ENCODE measurements at regions not wholly inside any gene's neighbourhood (a gene's known extent, or its start where the extent isn't known, plus 50 kb on each side); places are given as distances from the start of the nearest gene placed in this dataset.

DNA sequence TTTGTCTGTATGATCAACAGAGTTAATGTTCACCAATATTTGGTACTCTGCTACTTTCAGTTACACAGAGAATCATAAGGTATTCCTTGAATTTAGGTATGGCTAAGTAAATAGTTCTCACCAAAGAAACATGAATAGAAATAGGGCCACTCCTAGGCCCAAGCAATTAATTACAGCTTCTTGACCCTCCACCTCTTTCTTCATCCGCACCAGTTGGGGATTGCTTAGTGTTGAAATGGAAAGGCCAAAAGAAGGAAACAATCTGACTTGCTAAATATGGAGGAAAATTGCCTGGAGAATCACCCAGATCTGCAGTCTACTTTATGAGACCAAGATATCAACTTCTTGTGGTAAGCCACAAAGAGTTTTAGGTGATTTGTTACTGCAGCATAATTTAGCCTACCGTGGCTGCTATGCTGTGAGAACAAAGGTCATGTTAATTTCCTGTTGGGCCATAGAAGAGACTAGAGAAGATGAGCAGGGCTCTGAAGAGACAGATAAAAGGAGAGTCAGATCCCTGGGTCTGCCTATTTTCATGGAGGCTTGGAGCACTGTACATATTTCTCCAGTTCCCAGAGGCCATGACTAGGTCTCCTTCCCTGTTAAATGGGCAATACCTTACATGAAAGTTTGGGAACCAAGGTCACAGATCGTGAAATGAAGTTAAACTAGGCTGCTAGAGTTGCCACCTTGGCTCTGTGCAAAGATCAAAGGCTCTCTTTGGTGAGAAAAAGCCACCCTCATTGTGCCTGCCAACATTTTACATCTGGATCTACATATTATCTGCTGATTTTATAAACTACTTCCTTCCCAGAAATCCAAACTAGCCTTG, 93.3 kb upstream of the GDF10 start:
- Histone ChIP-seq H3K27ac (no peak overlapping the region), H3K9me3 (replicated peaks in 1 of 3) (no peaks in the 10 kb centered on the region), H3K4me1 (replicated peaks in 1 of 2) (no peaks in the 10 kb centered on the region), H3K4me3 (no peak overlapping the region), H3K27me3 (no peaks in the 10 kb centered on the region), H3K36me3 (replicated peaks in 1 of 2) (no peaks in the 10 kb centered on the region)
- DNase-seq: no peak
- intact Hi-C loops (cut with DNase I): no loop called here
- no peak for TF ChIP-seq POLR2A (IDR thresholded peaks at IDR 0.05)
- TF ChIP-seq, protein P1, sequence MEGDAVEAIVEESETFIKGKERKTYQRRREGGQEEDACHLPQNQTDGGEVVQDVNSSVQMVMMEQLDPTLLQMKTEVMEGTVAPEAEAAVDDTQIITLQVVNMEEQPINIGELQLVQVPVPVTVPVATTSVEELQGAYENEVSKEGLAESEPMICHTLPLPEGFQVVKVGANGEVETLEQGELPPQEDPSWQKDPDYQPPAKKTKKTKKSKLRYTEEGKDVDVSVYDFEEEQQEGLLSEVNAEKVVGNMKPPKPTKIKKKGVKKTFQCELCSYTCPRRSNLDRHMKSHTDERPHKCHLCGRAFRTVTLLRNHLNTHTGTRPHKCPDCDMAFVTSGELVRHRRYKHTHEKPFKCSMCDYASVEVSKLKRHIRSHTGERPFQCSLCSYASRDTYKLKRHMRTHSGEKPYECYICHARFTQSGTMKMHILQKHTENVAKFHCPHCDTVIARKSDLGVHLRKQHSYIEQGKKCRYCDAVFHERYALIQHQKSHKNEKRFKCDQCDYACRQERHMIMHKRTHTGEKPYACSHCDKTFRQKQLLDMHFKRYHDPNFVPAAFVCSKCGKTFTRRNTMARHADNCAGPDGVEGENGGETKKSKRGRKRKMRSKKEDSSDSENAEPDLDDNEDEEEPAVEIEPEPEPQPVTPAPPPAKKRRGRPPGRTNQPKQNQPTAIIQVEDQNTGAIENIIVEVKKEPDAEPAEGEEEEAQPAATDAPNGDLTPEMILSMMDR (IDR thresholded peaks at IDR 0.05): no peak
- WGBS, 4 donors: 63 to 67% (median 66%) methylated on average over 3 of the region's 3 CpGs

DNA sequence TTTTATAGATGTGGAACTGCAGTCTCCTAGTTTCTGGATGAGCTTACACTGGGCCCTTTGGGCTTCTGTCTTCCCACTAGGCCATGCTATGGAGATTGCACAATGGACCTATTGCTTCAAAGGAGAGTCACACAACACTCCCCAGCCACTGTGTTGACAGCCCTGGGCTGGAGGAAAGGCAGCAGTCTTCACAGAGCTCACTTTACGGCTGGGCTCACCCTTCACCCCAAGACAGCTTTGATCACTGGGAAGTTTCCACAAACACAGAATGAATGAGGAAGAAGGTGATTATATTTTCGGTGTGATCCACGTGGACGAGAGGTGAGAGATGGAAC, 92.7 kb upstream of the GDF10 start:
- Histone ChIP-seq H3K4me3 (no peak overlapping the region), H3K36me3 (replicated peaks in 1 of 2) (no peaks in the 10 kb centered on the region), H3K27me3 (no peaks in the 10 kb centered on the region), H3K9me3 (replicated peaks in 1 of 3) (no peaks in the 10 kb centered on the region), H3K27ac (no peak overlapping the region), H3K4me1 (replicated peaks in 1 of 2) (no peaks in the 10 kb centered on the region)
- DNase-seq: no peak
- TF ChIP-seq, protein P1 (IDR thresholded peaks at IDR 0.05): no peak
- no peak for TF ChIP-seq POLR2A (IDR thresholded peaks at IDR 0.05)
- intact Hi-C loops (cut with DNase I): no loop called here
- 75 to 85% (median 79%) methylated on average over 4 of the region's 4 CpGs for WGBS, 4 donors

DNA sequence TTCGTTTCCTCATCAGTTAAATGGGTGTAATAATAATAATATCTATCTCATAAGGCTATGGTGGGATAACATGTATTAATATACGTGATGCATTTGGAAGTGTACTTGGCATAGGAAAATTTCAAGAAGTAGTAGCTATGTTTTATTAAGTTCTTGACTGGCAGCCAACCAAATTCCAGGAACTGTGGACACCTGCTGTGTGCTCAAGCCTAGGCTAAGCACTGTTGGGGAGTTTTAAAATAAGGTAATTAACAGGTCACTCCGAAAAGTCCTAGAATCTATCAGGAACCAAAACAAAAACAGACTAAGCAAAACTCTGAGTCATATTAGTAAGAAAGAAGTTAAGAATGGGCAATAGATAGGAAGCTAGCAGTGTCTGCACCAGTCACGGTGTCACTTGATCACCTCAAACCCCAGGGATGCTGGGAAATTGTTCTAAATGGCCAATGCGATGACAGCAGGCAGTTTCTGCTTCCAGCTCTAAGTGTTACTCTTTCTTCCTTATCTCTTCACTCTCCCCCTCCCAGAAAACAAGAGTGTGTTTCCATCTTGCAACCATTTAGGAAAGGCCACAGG, 92.0 kb upstream of the GDF10 start:
- Histone ChIP-seq H3K4me3 (no peak overlapping the region), H3K27ac (no peak overlapping the region), H3K4me1 (replicated peaks in 1 of 2) (no peaks in the 10 kb centered on the region), H3K9me3 (replicated peaks in 1 of 3) (no peaks in the 10 kb centered on the region), H3K36me3 (replicated peaks in 1 of 2) (no peaks in the 10 kb centered on the region), H3K27me3 (no peaks in the 10 kb centered on the region)
- intact Hi-C loops (cut with DNase I): no loop called here
- TF ChIP-seq, protein P1 (IDR thresholded peaks at IDR 0.05): no peak
- no peak for TF ChIP-seq POLR2A (IDR thresholded peaks at IDR 0.05)
- no peak for DNase-seq
- WGBS, 4 donors: 77 to 87% (median 83%) methylated on average over 5 of the region's 5 CpGs

DNA sequence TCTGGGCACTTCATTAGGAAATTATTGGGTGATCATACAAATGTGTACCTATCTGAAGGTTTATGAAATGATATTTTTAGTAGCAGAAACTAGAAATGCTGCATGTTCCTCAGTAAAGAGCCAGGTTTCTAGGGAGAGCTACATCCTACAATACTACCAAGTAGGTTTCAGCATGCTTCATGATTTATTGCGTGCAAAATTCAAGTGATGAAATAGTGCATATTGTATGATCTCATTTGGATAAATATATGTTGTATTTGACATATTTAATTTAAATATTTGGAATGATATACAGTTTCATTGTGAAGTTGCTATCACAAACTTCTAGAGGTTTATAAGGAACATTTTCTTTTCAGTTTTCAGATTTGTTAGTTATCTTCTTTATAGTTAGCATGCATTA, 90.5 kb upstream of the GDF10 start:
- Histone ChIP-seq H3K36me3 (replicated peaks in 1 of 2) (no peaks in the 10 kb centered on the region), H3K4me3 (no peak overlapping the region), H3K27ac (no peak overlapping the region), H3K9me3 (replicated peaks in 1 of 3) (no peaks in the 10 kb centered on the region), H3K4me1 (replicated peaks in 1 of 2) (no peaks in the 10 kb centered on the region), H3K27me3 (no peaks in the 10 kb centered on the region)
- TF ChIP-seq POLR2A (IDR thresholded peaks at IDR 0.05): no peak
- TF ChIP-seq, protein P1 (IDR thresholded peaks at IDR 0.05): no peak
- 55 to 70% (median 69%) methylated on average over 1 of the region's 1 CpG for WGBS, 4 donors
- no peak for DNase-seq
- intact Hi-C loops (cut with DNase I): no loop called here
